Muscle layer of duodenum (tissue), 2 donors: ENCODE measurements at regions not wholly inside any gene's neighbourhood (a gene's known extent, or its start where the extent isn't known, plus 50 kb on each side); places are given as distances from the start of the nearest gene placed in this dataset.

Experiments used
- H3K27ac ChIP-seq: one replicate; pipeline ENCODE4 v1.7.0; 2013; ENCODE audit warnings: mild to moderate bottlenecking, low read length
- H3K27me3 ChIP-seq: one replicate; pipeline ENCODE4 v1.7.0; 2013; ENCODE audit warnings: low read depth, mild to moderate bottlenecking, control low read depth, low read length
- H3K36me3 ChIP-seq, 2 donors: one replicate each; pipeline ENCODE4 v1.7.0; 2013; ENCODE audit warnings: low read length in 2 of 2, control low read depth in 1 of 2, mild to moderate bottlenecking in 1 of 2; ENCODE audit not compliant: insufficient read depth in 2 of 2, control insufficient read depth in 1 of 2
- H3K4me1 ChIP-seq, 2 donors: one replicate each; pipeline ENCODE4 v1.7.0; 2013; ENCODE audit warnings: low read length in 2 of 2, mild to moderate bottlenecking in 2 of 2, control low read depth in 1 of 2, moderate library complexity in 1 of 2; ENCODE audit not compliant: insufficient read depth in 2 of 2, control insufficient read depth in 1 of 2
- H3K4me3 ChIP-seq, 2 donors: one replicate each; pipeline ENCODE4 v1.7.0; 2013; ENCODE audit warnings: low read length in 2 of 2, low read depth in 1 of 2, mild to moderate bottlenecking in 1 of 2
- H3K9me3 ChIP-seq, 2 donors: one replicate each; pipeline ENCODE4 v1.7.0; 2013; ENCODE audit warnings: low read length in 2 of 2, control low read depth in 1 of 2, mild to moderate bottlenecking in 1 of 2; ENCODE audit not compliant: control insufficient read depth in 1 of 2
- donor health status: healthy.

DNA sequence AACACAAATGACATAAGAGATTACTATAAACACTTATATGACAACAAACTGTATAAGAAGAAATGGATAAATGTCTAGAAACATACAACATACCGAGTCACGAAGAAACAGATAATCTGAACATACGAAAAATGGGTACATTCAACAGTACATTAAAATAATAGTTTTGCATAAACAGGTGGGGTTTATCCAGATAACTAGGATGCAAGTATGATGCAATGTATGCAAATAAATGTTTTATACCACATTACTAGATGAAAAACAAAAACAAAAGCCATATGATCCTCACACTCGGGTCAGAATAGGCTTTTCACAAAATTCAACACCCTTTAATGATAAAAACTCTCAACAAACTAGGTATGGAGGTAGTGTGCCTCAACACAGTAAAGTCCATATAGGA, 1585.7 kb downstream of the BRINP3 start:
- no peak overlapping the region for H3K27ac ChIP-seq

GRCh38 chr1:188895611-188896010, 1582.1 kb downstream of the BRINP3 start:
- Histone ChIP-seq H3K36me3 (no peaks in the 10 kb centered on the region), H3K4me3 (no peak overlapping the region), H3K4me1 (no peaks in the 10 kb centered on the region), H3K27ac (no peak overlapping the region), H3K27me3 (no peaks in the 10 kb centered on the region), H3K9me3 (no peaks in the 10 kb centered on the region)

More for the DNA sequence above, 1585.7 kb downstream of the BRINP3 start:
- Histone ChIP-seq H3K36me3 (no peaks in the 10 kb centered on the region), H3K27me3 (no peaks in the 10 kb centered on the region), H3K4me1 (no peaks in the 10 kb centered on the region), H3K4me3 (no peak overlapping the region), H3K9me3 (no peaks in the 10 kb centered on the region)

DNA sequence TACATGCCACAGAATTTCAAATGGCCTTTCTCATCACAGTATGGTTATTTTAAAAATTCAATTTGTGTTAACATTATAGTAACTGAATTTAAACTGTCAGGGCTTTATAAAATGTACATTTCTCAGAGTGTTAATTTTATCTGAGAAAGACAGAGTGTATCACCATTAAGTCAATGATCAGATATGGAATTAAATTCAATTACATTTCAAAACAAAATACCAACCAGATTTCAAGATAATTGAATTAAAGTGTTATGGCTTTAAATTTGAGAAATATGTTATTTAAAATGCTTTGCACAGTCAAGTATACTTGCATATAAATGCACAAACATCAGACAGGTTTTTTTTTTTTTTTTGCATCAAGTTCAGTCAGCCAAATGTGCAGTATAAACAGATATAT, 1574.4 kb downstream of the BRINP3 start:
- Histone ChIP-seq H3K4me3 (no peak overlapping the region), H3K9me3 (no peaks in the 10 kb centered on the region), H3K4me1 (no peaks in the 10 kb centered on the region), H3K27ac (no peak overlapping the region), H3K36me3 (no peaks in the 10 kb centered on the region), H3K27me3 (no peaks in the 10 kb centered on the region)

DNA sequence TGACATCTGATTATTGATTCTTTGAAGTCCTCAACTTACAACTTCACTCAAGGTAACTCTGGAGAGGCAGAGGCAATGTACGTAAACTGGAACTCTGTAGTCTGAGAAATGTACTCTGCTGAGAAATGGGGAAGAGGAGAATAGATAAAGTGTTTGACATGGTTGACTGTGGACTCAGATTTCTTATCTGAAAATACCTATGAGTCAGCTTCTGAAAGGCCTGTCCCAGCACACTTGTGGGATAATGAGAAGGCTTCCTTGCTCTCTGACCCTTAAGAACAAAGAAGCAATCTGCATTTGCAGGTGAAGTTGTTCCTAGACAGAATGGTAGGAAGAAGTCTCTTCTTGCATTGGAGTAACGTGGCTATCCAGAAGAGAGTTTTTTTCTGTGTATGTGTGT, 1573.5 kb downstream of the BRINP3 start:
- H3K27ac ChIP-seq = no peak overlapping the region
- no peaks in the 10 kb centered on the region for H3K4me1 ChIP-seq
- H3K9me3 ChIP-seq = no peaks in the 10 kb centered on the region
- H3K4me3 ChIP-seq = no peak overlapping the region
- no peaks in the 10 kb centered on the region for H3K27me3 ChIP-seq
- H3K36me3 ChIP-seq = no peaks in the 10 kb centered on the region

GRCh38 chr1:188906921-188907641, 1570.6 kb downstream of the BRINP3 start:
- H3K9me3 ChIP-seq = no peaks in the 10 kb centered on the region
- H3K27ac ChIP-seq = no peak overlapping the region
- H3K4me1 ChIP-seq = no peaks in the 10 kb centered on the region
- no peaks in the 10 kb centered on the region for H3K27me3 ChIP-seq
- H3K36me3 ChIP-seq = no peaks in the 10 kb centered on the region
- no peak overlapping the region for H3K4me3 ChIP-seq

DNA sequence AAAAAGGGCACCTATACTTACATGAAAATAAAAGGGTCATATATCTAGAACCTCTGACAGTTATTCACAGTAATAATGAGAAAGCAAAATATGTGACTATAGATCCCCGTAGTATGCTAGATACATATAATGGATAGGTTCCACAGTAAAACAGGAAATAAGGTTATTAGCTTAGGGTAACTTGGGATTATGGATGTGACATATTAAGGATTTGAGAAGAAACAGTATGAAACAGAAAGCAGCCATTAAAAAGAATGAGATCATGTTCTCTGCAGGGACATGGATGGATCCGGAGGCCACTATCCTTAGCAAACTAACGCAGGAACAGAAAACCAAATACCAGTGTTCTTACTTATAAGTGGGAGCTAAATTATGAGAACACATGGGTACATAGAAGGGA, 1547.3 kb downstream of the BRINP3 start:
- H3K9me3 ChIP-seq = no peaks in the 10 kb centered on the region

GRCh38 chr1:188931506-188931905, 1546.2 kb downstream of the BRINP3 start:
- Histone ChIP-seq H3K27me3 (no peaks in the 10 kb centered on the region), H3K4me1 (no peaks in the 10 kb centered on the region), H3K27ac (no peak overlapping the region), H3K4me3 (no peak overlapping the region), H3K36me3 (no peaks in the 10 kb centered on the region), H3K9me3 (no peaks in the 10 kb centered on the region)

More for the DNA sequence above, 1547.3 kb downstream of the BRINP3 start:
- H3K27ac ChIP-seq = no peak overlapping the region
- no peak overlapping the region for H3K4me3 ChIP-seq
- no peaks in the 10 kb centered on the region for H3K36me3 ChIP-seq
- no peaks in the 10 kb centered on the region for H3K4me1 ChIP-seq
- no peaks in the 10 kb centered on the region for H3K27me3 ChIP-seq

DNA sequence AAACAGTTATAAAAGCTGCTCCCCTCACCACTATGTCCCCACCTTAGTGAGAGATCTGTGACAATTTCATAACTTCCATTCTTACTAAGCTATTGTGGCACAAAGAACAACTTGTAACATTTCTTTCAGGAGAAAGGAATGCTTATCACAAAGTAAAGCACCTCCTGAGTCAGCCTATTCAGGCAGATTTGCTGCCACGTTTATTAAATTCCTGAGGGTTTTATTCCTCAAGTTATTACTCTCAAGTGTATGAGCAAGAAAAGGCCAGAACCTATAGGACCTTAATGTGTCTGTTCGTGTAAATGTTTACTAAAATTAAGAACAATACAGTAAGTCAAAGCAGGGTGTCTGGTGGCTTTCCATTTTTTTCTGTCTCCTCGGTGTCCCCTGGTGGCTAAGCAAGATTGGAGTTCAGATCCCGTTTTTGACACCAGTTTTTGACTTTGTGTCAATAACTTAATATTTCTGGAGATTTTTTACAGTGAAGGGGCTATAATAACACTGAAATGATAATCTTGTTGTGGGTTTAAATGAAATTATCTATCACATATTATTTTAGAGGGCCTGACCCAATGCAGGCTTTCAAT, 1539.6 kb downstream of the BRINP3 start:
- no peak overlapping the region for H3K4me3 ChIP-seq
- no peaks in the 10 kb centered on the region for H3K36me3 ChIP-seq
- no peaks in the 10 kb centered on the region for H3K27me3 ChIP-seq
- H3K9me3 ChIP-seq = no peaks in the 10 kb centered on the region
- no peak overlapping the region for H3K27ac ChIP-seq
- no peaks in the 10 kb centered on the region for H3K4me1 ChIP-seq

DNA sequence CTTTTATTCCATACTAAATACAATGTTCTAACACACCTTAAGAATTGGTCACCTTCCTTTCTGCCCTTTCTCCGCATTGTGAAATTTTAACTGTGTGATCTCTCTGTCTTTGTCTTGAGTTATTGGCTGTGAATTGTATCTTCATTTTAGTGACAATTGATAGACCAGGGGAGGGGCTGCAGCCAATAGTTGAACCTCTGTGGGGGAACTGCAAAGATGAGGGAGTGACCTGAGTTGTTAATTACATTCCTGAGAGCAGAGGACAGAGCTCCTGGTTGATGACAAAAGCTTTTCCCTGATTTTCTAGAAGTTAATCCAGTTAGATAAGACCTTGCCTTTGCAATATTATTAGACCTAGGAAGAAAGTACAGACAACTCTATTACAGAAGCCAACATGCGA, 1535.7 kb downstream of the BRINP3 start:
- no peaks in the 10 kb centered on the region for H3K36me3 ChIP-seq

DNA sequence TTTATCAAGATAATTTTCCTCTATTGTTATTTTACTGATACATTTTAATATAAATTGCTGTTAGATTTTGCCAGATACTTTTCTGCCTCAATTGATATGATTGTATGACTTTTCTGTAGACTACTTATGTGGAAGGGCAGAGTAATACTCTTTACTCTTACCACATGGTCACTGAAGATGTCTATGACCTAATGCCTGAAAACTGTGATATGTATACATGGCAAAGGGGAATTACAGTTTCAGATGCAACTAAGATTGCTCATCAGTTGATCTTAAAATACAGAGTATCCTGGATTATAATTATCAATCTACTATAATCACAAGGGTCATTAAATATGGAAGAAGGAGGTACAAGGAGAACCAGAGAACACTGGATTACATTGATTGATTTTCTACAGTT, 1528.0 kb downstream of the BRINP3 start:
- H3K36me3 ChIP-seq = no peaks in the 10 kb centered on the region
- no peak overlapping the region for H3K4me3 ChIP-seq
- H3K9me3 ChIP-seq = peaks cover 0 to 2% of the 10 kb centered on the region in 2 donors
- no peaks in the 10 kb centered on the region for H3K27me3 ChIP-seq
- no peak overlapping the region for H3K27ac ChIP-seq
- H3K4me1 ChIP-seq = no peaks in the 10 kb centered on the region

More for the DNA sequence above, 1535.7 kb downstream of the BRINP3 start:
- Histone ChIP-seq H3K4me1 (no peaks in the 10 kb centered on the region), H3K9me3 (no peaks in the 10 kb centered on the region), H3K4me3 (no peak overlapping the region), H3K27ac (no peak overlapping the region), H3K27me3 (no peaks in the 10 kb centered on the region)

DNA sequence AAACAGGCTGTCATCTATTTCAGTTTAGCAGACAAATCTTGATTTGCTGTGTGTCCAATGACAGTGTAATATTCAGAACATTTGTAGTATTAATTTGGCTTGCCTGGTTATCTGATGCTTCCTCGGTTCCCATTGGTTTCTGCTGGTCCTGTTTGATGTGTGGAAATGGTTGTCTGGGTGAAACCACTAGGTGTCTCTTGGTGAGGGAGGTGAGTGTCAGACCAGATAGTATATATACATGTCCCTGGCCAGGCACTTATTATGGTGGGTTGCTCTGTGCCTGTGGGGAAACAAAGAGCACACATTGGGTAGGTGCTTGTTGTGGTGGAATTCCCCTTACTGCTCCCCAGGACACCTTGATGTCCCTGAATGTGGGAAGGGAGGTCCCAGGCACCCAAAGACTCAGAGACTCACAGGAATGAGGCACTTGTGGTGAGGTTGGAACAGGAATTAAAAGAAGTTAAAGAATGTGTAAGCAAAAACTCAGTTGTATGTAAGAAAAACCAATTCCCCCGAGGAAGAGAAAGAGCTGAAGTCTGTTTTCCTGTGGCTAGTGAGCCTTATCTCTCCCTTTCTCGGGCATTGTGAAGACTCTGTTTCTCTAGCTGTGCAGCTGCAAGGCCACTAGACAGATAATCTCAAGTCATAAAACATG, 1519.1 kb downstream of the BRINP3 start:
- no peaks in the 10 kb centered on the region for H3K27me3 ChIP-seq
- no peaks in the 10 kb centered on the region for H3K36me3 ChIP-seq
- no peak overlapping the region for H3K4me3 ChIP-seq
- H3K9me3 ChIP-seq = peaks cover 0 to 2% of the 10 kb centered on the region in 2 donors
- no peak overlapping the region for H3K27ac ChIP-seq
- H3K4me1 ChIP-seq = no peaks in the 10 kb centered on the region
